Prostate gland (tissue), 2 donors: ENCODE measurements at regions not wholly inside any gene's neighbourhood (a gene's known extent, or its start where the extent isn't known, plus 50 kb on each side); places are given as distances from the start of the nearest gene placed in this dataset.

Experiments used
- DNase-seq: peaks from one replicate; pipeline ENCODE4 v3.0.0-alpha.2; 2019; ENCODE audit warnings: low spot score
- H3K27ac ChIP-seq, 2 donors: fragments of 200-600 bp; sonication (generic); 2 replicates each; pipeline ENCODE4 v1.5.1; 2017 to 2019
- H3K27me3 ChIP-seq: fragments of 200-600 bp; sonication (generic); replicated peaks from 2 replicates; pipeline ENCODE4 v1.5.1; 2019; ENCODE audit not compliant: insufficient read depth
- H3K36me3 ChIP-seq, 2 donors: fragments of 200-600 bp; sonication (generic); 1 replicate in 1 of 2; 2 replicates in 1 of 2; pipeline versions ENCODE4 v1.5.1 to v1.8.1; 2017 to 2019
- H3K4me1 ChIP-seq: fragments of 200-600 bp; sonication (generic); replicated peaks from 2 replicates; pipeline ENCODE4 v1.5.1; 2019
- H3K4me3 ChIP-seq, 2 donors: fragments of 200-600 bp; sonication (generic); 2 replicates each; pipeline ENCODE4 v1.5.1; 2017 to 2019
- H3K9me3 ChIP-seq: fragments of 200-600 bp; sonication (generic); 2 replicates; pipeline ENCODE4 v1.5.1; 2017
- POLR2A ChIP-seq: fragments of 450-650 bp; IDR thresholded peaks from one replicate; pipeline ENCODE4 v1.6.1; 2016; ENCODE audit warnings: antibody characterized with exemption, mild to moderate bottlenecking
- POLR2AphosphoS5 ChIP-seq: sonication (generic); formaldehyde crosslinking; IDR thresholded peaks from one replicate; pipeline ENCODE4 v1.6.1; 2017; ENCODE audit warnings: antibody characterized with exemption
- whole genome bisulfite sequencing: methylation state at CpG from one replicate; pipeline ENCODE4 v1.1.5; 2018; 5-methylcytosine and 5-hydroxymethylcytosine counted together
- intact Hi-C: fragments of 100-400 bp; cut with DNase I; formaldehyde crosslinking; loops from one replicate; pipeline ENCODE4 v1.14.2; 2022
- TF ChIP-seq, protein P1 (sequence below), 4 experiments: fragments of 200-600 bp in 2 of 4; fragments of 450-650 bp in 2 of 4; sonication (generic) in 2 of 4; IDR thresholded peaks; 1 replicate in 3 of 4; 2 replicates in 1 of 4; pipeline ENCODE4 v1.5.1; 2016 to 2019; ENCODE audit warnings: antibody characterized with exemption in 4 of 4, mild to moderate bottlenecking in 2 of 4, moderate library complexity in 2 of 4

DNA sequence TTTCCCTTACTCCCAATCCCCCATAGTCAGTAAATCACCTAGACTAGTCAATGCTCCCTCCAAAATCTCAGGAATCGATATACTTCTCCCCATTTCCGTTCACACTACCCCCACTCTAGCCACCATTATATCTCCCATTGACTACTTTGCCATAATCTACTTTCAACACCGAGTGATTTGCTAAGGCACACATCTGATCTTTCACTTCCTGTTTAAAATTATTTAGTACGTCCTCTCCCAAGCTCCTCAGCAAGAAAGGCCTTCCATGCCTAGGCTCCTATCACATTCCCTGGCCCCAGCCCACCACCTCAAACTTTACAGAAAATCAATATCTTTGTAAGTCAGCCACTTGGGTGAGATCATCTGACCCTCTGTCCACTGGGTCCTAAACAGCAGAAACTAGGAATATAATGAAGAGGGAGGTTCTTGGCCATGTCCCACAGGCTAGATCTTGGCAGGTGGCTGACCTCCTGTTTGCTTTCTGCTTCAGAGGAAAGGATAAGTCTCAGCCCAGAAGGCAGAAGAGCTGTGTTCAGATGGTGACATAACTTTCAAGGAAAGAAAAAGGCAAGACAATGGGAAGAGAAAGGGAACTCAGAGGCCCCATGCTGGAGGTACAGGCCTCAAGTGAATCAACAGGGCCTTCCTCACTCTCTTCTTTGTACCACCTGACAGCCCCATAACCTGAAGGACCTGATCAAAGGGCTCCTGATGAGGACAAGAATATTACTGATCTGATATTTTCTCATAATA is 103.0 kb downstream of the RPL22L1 start:
- no peak overlapping the region for H3K4me3 ChIP-seq
- intact Hi-C loops, result no loop called here

DNA sequence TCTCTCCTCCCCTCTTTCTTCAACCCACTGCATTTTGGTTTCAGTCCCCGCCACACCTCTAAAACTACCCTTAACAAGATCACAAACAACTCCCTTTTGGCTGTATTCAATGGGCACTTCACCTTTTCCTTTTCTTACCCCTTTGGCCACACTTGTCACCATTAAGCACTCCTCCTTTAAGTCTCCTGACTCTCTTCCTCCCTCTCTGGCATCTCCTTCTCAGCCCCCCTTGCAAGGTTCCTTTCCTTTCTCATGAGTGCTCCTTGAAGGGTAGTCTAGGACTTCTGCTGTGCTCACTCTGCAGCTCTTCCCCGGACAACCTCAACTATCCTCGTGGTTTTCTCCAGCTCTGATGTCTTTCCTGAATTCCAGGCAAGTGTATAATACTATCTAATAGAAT is 103.7 kb downstream of the RPL22L1 start:
- TF ChIP-seq, protein P1, sequence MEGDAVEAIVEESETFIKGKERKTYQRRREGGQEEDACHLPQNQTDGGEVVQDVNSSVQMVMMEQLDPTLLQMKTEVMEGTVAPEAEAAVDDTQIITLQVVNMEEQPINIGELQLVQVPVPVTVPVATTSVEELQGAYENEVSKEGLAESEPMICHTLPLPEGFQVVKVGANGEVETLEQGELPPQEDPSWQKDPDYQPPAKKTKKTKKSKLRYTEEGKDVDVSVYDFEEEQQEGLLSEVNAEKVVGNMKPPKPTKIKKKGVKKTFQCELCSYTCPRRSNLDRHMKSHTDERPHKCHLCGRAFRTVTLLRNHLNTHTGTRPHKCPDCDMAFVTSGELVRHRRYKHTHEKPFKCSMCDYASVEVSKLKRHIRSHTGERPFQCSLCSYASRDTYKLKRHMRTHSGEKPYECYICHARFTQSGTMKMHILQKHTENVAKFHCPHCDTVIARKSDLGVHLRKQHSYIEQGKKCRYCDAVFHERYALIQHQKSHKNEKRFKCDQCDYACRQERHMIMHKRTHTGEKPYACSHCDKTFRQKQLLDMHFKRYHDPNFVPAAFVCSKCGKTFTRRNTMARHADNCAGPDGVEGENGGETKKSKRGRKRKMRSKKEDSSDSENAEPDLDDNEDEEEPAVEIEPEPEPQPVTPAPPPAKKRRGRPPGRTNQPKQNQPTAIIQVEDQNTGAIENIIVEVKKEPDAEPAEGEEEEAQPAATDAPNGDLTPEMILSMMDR (IDR thresholded peaks at IDR 0.05), result no peak
- no peak for TF ChIP-seq POLR2AphosphoS5
- TF ChIP-seq POLR2A, result no peak
- no peaks in the 10 kb centered on the region for H3K9me3 ChIP-seq
- 97% methylated on average over 3 of the region's 3 CpGs for WGBS
- H3K27ac ChIP-seq, result no peak overlapping the region
- no peak for DNase-seq
- intact Hi-C loops, result no loop called here
- no peaks in the 10 kb centered on the region for H3K4me1 ChIP-seq
- no peak overlapping the region for H3K4me3 ChIP-seq
- no peaks in the 10 kb centered on the region for H3K36me3 ChIP-seq
- H3K27me3 ChIP-seq, result no peaks in the 10 kb centered on the region

More for the DNA sequence above, 103.0 kb downstream of the RPL22L1 start:
- Histone ChIP-seq H3K27ac (no peak overlapping the region), H3K27me3 (no peaks in the 10 kb centered on the region), H3K4me1 (no peaks in the 10 kb centered on the region), H3K9me3 (no peaks in the 10 kb centered on the region), H3K36me3 (no peaks in the 10 kb centered on the region)
- 89% methylated on average over 4 of the region's 4 CpGs for WGBS
- TF ChIP-seq POLR2A, result no peak
- TF ChIP-seq, protein P1 (IDR thresholded peaks at IDR 0.05), result no peak
- no peak for DNase-seq

DNA sequence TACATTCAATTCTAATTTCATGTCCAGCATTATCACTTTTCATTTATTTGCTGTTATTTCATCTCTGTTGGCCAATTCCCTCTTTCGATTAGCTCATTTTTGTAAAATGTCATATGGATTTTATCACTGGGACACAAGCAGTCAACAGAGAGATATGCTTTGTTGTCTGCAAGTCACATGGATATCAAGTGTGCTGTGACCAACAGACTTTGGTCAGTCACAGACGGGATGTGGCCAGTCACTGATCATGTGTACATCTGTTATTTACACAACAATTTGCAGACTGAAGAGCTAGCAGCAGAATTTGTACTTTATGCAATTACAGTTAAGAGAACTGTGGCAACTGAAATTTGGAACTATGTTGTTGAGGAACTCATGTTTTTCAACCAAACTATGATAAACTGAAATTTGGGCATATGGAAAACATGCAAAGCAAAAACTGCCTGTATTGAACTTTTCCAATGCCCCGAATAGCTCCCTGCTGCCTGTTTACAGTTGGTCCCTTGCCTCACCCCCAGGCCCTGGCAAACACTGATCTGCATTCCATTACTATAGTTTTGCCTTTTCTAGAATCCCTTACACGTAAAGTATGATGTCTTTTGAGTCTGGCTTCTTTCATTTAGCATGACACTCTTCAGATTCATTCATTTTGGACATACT is 104.4 kb downstream of the RPL22L1 start:
- 83% methylated on average over 4 of the region's 4 CpGs for WGBS
- DNase-seq, result no peak
- no peak overlapping the region for H3K4me3 ChIP-seq
- no peak for TF ChIP-seq POLR2A
- TF ChIP-seq, protein P1 (IDR thresholded peaks at IDR 0.05), result no peak
- no peak for TF ChIP-seq POLR2AphosphoS5
- no peaks in the 10 kb centered on the region for H3K4me1 ChIP-seq
- no peaks in the 10 kb centered on the region for H3K36me3 ChIP-seq
- H3K9me3 ChIP-seq, result no peaks in the 10 kb centered on the region
- intact Hi-C loops, result no loop called here
- no peaks in the 10 kb centered on the region for H3K27me3 ChIP-seq
- H3K27ac ChIP-seq, result no peak overlapping the region

DNA sequence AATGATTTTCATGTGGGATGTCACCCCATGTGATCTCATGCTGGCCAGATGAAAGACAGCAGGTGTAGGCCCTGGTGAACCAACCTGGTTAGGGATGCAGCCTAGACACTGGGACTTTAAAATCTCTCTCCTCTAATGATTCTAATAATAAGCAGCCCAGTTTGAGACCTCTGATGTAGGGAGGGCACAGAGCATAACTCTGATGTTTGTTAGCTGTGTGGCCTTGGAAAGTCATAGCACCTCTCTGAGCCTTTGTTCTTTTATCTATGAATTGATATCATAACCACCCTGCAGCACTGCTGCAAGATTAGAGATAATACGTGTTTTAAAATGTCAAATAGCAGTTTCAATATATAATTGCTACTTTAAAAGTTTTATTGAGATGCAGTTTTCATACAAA is 106.0 kb downstream of the RPL22L1 start:
- WGBS, result 78% methylated on average over 1 of the region's 1 CpG
- Histone ChIP-seq H3K27ac (no peak overlapping the region), H3K4me3 (no peak overlapping the region), H3K27me3 (no peaks in the 10 kb centered on the region), H3K9me3 (no peaks in the 10 kb centered on the region), H3K4me1 (no peaks in the 10 kb centered on the region), H3K36me3 (no peaks in the 10 kb centered on the region)
- TF ChIP-seq POLR2AphosphoS5, result no peak
- TF ChIP-seq, protein P1 (IDR thresholded peaks at IDR 0.05), result no peak
- no peak for TF ChIP-seq POLR2A
- intact Hi-C loops, result no loop called here
- no peak for DNase-seq

DNA sequence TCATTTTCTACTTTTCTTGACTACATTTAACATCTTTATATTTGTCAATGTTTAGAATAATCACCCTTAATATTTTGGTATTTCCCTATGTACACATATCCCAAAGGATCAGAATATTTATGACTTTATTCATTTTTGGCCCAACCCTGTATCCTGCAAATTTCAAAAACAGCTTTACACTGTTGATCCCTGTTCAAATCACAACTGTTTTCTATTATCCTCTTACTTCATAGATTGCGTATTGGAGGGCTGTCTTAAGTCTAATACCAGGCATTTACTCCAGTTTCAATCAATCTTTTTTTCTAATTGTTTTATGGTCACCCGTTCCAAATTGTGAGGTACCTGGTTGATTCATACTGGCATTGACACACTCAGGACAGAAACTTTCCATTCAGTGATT is 107.9 kb downstream of the RPL22L1 start:
- no peak for TF ChIP-seq POLR2A
- TF ChIP-seq, protein P1 (IDR thresholded peaks at IDR 0.05), result no peak
- no peak for TF ChIP-seq POLR2AphosphoS5
- no peak for DNase-seq
- no peaks in the 10 kb centered on the region for H3K4me1 ChIP-seq
- intact Hi-C loops, result no loop called here
- WGBS, result 92% methylated on average over 2 of the region's 2 CpGs
- H3K27me3 ChIP-seq, result no peaks in the 10 kb centered on the region
- no peak overlapping the region for H3K4me3 ChIP-seq
- H3K27ac ChIP-seq, result no peak overlapping the region
- no peaks in the 10 kb centered on the region for H3K36me3 ChIP-seq
- no peaks in the 10 kb centered on the region for H3K9me3 ChIP-seq
